ENCODE measurements at regions not wholly inside any gene's neighbourhood (a gene's known extent, or its start where the extent isn't known, plus 50 kb on each side); places are given as distances from the start of the nearest gene placed in this dataset.
"Not testable (repeated sequence)": the region's sequence is repeated elsewhere in the genome, so short reads cannot be mapped to it uniquely, and the experiment has no call there.

DNA sequence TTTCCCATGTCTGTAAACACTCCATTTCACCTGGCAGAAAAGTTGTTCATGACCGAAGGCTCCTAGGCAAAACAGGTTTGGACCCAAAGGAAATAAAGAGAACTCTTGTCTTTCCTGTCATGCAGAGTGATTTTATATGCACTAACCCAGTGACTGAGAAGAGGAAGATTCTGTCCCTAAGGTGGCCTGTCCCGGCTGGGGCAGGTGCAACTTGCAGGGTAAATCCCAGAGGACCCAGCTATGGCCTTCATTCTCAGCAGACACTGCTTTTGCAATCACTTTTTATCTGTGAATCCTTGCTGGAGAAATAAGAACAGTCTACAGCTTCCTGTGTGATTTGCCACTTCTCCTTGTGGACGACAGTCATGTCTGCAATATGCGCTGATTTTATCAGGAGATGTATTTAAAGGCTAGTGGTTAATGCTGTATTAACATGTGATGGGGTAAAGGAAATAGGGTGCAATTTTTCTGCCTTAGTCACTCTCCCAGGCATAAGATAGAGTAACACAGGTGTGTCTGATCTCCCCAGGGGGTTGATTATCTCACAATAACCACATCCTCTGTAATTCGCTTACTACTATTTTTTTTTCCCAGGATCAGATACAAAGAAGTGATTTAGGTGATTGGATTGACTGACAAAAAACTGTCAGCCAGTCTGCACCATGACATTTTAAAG is 696.8 kb upstream of the SOX9 start:
- DNase-seq = peak; percentile 65

DNA sequence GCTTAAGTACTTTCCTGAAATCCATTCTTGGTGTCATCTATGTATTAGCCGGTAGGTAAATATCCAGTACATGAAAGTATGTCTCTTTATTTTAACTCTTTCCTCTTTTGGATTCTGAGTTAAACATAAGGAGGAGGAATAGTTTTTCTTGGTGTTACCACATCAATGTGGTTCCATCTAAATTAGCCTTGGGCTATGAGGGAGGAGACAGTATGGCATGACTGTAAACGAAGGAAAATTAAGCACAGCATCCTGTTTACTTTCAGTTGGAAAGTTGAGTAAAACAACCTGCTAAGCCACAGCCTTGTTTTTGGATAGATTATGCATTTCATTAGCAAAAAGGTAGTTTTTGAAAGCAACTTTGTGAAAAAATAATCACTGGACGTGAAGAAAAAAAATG is 693.0 kb upstream of the SOX9 start:
- DNase-seq = no peak

DNA sequence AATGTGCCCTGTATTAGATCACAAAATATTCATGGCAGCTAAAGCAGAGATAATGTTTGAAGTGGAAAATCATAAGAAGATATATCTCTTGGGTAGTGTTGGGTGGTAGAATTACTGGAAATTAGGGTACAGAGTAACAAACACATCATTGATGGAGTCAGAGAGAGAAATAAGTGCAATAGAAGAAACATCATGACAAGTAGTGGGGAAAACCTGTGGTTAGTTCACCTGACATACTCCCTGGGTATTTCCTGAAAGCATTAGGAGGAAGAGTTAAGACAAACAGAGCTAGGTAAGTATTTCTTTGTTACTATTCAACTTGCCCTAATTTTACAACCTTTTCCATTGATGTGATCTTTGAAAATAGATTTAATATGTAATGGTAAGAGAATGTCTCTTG is 691.9 kb upstream of the SOX9 start:
- DNase-seq = no peak

DNA sequence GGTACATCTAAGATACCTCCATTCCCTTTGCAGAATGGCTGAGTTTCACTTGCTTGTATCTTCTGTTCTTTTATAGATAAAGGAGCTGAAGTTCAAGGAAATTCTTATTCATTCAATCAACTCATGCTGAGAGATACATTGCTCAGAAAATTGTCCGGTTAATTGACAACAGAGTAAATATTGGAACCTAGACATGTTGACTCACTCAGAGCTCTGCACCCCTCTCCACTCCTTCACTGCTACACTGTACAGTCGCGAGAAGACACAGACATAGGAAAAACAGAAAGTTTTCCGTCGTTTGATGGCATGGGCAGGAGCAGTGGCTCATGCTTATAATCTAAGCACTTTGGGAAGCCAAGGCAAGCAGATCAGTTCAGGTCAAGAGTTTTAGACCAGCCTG is 690.5 kb upstream of the SOX9 start:
- no peak for DNase-seq

DNA sequence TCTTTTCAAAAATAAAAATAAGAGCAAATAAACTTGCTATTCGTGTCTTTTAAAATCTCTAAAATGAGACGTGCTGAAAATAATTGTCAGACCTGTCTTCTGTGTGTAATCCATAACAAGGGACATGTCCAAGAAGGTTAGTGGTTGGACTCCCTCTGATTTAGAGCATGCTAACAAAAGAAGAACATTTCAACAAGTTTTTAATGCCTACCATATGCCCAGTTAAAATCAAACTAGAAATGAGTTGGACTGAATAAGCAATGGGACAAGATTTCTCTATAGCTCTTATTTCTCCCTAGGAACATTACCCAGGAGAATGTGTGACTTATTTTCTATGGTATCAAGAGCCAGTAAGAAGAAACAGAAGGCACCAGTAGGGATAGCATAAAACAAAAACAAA is 689.7 kb upstream of the SOX9 start:
- no peak for DNase-seq

DNA sequence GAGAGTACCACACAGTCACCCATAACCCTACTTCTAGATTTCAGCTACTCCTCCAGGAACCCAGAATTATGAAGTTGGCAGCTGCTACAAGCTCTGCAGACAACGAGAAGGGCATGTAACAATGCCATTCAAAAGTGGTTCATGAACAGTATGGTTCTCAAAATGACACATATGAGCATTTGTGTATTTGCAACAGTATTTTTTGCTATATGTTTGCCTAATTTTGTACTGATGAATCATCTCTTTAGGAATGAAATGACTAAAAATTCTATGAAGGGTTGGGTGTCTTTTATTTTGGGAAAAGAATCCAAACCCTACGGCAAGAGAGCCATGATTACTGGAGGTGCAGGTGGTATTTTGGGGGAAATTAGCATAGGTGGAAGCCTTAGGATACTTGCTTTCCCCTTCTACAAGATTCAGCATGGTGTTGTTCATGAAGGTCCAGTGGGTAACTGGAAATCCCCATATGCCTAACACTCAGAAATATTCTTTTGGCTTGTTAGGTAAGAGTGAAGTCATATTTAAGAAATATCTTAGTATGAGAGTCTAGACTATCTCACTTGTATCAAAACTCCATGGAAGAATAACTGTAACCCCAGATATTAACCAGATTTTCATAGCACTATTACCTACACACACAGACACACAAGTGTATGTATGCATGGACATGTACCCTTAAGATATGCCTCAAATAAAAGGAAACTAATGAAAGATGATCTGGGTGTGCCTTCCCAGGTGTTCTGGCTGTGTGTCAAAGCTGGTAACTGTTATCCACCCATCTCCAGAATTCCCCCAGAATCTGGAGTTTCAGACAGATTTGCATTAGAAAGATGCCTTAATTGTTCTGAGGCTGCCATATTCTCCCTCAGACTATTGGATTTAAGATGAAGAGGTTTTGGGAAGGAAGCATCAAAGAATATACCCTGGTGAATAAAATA is 688.2 kb upstream of the SOX9 start:
- DNase-seq = no peak

DNA sequence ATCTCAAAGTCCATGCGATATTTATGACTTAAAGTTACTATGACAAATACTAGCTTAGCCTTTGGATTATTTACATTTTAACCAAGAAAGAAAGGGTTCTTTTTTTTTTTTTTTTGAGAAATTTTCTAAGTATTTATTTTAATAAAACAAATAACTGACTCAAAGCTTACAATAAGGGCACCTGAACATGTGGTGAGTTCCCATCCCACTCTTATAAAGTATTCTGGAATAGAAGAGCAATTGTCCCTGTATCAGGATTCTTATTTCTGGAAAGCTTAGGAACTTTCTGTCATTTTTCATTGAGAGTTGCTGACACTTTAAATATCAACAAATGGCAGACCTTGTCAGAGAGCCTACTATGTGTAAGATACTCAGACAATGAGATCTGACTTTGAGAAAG is 686.1 kb upstream of the SOX9 start:
- no peak for DNase-seq

DNA sequence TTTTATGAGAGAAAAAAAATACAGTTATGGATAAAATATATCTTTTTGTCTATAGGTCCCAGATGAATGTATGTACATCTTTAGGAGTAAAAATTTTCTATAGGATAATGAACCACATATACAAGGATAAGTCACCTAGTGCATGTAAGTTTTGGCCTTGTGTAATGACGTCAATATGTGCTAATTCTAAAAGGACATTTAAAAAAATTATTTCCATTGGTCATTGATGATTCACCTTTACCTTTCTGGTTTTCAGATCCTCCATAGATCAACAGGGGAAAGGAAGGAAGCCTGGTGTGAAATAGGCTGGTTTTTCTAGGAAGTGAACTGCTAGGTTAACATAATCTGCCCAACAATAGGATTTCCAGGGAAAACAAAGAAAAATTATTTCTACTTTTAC is 684.3 kb upstream of the SOX9 start:
- no peak for DNase-seq

DNA sequence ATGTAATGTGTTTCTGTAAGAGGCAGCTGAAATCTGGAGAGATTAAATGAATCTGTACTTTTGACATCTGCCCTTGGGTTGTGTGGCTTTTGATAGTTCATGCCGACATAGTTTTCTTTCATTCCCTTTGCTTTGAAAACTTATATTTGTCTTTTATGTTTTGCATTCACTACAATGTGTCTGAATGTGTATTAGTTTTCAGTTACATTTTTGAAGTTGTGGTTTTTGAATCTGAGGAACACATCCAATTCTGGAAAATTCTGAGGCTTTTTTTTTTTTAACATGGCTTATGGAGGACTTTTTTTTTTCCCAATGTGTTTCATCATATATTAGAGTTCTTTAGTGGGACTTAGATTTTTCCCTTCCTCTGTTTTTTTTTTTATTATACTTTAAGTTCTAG is 683.7 kb upstream of the SOX9 start:
- no peak for DNase-seq

DNA sequence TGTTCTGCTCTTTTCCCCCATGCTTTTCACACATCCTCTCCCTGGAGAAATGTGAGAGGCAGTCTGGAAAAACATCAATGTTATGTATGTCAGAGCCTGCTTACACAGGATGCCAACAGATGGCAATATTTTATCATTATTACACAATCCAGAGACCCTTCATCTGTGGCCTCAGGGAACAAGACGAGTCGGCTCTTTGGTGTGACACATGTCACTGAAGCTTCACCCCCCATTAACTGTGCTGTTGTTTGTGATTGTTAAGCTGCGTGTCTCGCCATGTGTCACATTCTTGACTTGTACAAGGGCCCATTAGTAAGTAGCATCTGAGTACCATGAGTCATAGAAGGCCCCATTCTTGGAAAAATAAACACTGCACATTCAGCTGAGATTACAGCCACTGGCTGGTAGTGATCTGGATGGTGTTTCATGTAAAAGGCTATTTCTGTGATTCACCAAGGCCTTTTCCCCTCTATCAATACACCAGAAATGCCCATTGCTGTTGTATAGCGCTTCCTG is 682.1 kb upstream of the SOX9 start:
- DNase-seq = peak; percentile 97

DNA sequence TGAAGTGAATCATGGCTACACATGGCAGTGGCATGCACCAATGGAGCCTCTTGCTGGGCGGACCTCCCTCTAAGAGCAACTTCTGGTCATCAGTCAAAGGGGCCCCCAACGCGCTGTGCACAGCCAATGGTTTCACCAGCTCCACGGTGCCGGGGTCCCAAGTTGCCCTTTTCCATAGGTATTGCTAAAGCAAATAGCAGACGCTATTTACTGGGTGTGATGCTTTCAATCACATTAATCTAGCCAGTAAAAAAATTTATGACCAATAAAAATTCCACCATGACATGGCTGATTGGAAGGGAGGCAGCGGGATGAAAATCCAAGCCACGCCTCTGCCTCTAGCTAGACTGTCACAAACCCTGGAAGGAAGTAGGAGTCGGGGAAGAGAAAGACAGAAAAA is 680.3 kb upstream of the SOX9 start:
- DNase-seq = no peak

DNA sequence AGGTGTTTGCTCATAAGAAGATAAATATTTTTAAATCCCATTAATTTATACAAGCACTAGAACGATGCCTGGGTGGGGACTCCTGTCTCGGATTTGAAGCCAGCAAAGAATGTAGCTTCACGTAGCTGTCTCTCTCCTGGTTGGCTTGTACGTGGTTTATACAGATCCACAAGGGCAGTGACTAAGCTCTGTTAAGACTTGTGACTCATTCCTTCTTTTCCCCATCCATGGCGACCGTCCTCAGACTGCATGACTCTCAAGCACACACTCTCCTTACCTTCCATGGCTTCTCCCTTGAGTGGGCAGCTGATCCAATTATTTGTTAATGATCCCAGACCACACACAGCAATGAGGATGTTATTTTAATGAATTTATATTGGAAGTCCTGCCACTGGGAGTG is 679.7 kb upstream of the SOX9 start:
- DNase-seq = no peak

DNA sequence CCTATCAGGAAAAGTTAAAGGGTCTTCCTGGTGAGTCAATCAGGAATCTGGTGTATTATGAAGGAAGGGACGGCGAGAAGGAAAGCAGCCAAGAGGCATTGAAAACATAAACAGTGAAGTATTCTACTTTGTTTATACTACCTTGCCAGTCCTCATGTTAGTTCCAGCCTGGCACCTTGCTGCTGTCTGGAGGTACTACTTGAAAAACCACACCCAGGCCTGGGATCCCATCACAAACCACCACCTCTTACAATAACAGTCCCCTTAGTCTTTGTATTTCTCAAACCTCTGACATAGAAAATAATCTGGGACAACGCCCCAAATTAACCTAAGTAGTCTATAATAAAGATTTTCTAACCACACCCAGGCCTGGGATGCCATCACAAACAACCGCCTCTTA is 676.7 kb upstream of the SOX9 start:
- no peak for DNase-seq

DNA sequence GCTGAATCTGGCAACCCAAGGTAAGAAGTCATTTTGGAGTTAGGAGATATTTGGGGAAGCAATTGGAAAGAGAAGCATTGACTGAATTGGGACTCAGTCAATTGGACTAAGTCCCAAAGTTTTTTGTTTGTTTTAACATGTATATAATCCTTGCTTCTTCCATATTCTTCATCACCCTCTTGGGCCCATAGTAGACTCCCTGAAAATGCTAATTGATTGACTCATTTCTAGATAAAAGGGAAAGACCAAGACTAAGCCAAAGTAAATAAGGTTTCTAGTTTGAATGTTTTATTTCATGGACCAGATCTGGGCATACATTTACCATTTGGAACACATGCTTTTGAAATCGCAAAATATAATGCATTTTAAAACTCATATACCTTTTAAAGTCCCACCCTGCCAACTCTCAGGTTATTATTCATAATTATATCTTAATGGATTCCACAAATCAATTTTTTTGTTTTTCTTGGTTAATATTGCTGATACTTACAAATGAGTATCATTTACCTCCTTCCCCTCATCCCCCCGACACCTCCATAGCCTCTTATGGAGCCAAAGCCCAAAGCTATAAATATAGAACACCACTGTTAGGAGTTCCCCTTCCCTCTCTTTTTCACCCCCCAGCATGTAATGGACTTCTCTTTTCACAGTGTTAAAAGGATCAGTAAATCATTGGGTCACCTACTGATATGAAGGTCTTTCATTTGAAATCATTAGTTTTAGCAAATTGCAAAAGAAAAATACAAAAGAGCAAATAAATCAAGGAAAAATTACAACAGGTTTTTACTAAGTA is 674.0 kb upstream of the SOX9 start:
- DNase-seq = no peak

DNA sequence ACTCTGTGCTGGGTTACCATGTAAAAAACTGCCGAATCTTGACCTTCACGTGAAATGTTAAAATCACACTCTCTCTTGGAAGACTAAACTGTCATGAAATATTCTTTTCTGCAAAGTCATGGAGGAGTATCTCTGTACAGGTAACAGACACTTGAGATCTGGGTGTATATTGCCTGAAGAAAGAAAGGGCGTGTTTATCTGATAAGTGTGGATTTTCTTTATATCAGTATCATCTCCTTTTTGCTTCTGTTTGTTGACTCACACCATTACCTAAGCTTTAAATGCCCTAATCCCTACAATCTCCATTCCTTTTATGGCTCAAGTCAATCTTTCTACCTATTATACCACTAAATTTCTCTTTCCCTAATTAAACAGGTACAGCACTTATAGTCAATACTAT is 673.2 kb upstream of the SOX9 start:
- DNase-seq = no peak

DNA sequence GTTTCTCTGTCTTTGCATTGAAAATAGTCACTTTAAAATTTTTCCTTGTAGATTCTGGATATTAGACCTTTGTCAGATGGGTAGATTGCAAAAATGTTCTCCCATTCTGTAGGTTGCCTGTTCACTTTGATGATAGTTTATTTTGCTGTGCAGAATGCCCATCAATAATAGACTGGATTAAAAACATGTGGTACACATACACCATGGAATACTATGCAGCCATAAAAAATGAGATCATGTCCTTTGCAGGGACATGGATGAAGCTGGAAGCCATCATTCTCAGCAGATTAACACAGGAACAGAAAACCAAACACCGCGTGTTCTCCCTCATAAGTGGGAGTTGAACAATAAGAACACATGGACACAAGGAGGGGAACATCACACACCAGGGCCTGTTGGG is 670.2 kb upstream of the SOX9 start:
- not testable (repeated sequence) for DNase-seq

DNA sequence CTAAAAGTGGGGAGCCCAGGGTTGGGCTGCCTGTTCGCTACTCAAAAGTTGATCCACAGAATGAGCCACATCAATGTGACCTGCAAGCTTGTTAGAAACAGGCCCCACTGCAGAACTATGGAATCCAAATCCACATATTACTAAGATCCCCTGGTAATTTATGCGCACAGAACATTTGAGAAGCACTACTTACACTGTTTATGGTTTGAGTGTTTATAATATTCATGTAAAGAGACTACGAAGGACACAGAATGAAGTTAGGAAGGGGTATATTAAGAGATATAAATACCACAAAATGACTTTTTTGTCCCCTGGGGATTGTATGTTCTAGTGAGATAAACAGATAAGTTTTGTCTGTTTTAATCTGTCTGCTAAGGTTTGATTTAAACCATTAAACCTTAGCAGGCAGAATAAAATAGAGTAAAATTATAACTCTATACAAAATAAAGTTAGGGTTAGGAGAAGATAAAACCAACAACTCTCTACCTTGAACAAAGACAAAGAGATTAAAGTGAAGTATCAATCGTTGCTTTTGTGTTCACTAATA is 666.9 kb upstream of the SOX9 start:
- DNase-seq = no peak

DNA sequence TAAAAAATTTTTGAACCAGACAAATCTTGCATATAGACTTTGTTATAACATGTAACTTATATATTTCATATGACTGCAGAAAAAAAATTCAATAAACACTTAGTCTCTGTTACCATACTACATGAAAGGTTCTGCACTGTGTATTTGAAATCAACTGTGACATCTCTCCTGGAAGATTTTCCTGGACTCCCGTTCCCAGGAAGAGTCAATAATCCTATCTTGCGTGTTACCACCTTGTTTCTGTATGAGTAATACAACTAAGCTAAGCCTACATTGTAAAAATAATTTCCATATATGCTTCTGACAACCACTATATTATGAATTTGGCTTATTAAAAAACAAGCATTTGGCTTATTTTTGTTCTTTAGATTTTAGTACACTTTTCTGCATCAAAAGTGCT is 665.6 kb upstream of the SOX9 start:
- DNase-seq = no peak

DNA sequence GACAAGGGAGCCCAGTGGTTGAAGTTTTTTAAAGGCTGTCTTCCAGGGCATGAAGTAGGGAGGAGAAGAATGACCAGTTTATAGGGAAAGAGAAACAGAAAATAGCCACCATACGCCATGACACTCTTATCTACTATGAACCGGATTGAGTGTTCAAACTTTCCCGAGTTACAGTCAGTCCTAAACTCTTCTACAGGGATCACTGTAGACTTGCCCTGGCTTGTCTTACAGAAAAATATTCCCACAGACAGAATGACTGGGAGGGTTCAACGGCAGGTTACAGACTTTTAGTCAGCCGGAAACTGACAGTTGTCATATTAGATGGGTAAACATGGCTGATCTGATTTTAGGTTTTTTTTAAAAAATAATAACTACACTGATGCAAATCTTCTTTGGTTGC is 662.5 kb upstream of the SOX9 start:
- DNase-seq = peak; percentile 73

DNA sequence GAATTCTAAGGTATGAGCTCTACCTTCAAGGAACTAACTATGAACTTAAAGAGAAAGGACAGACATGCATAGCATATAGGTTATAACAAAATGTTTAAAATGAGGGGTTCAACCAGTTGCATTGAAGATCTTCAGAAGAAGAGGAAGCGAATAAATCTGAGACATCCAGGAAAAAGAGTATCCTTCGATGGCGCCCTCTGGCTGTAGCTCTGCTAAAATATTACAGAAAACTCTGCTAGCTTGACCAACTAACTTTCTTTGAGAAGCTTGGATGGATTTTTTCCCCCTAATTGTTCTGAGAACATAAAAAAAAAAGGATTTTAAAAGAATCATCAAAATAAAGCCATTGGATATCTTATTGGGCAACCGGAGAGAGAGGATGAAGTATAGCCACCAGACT is 659.9 kb upstream of the SOX9 start:
- DNase-seq = no peak

DNA sequence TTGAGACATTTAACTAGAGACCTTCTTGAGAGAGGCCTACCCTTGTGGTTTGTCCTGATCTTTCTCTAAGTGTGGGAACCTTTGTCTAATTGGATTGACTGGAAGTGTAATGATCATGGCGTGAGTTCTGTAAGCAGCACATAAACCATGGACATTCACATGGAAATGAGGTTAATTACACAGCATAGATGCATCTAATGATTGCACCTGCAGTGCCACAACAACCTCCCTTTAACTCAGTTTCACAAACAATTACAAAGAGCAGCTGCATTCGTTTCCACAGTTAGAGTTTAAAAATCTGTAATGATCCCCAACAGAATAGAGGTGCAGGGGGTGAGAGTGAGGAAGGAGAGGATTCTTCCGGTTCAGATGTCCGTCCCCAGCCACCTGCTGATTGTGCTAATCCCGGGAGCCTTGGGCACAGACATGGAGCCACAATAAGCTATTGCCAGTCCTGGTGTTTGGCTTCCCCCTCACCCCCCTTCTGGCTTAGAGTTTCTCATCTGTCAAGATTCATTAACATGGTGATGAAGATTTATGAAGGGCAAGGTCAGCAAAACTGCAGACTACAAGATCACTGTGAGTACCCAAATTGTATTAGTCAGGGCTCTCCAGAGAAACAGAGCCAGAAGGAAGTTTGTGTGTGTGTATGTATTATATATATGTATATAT is 659.2 kb upstream of the SOX9 start:
- DNase-seq = no peak

DNA sequence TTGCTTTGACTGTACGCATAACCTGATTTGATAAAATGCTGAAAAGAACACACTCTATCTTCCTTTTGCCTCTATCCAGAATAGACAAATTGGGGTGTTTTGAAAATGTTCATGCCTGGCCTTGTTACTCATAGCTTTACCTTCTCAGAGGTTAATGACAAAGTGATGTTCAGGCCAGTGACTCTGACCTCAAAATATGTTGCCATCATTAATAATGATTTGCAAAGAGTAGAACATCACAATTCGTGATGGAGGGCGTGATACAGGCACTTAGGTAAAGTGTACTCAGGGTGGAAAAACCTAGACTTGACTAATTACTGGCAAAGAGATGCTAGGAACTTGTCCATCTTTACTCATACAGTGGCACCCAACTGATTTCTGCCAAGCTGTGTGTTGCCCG is 656.6 kb upstream of the SOX9 start:
- no peak for DNase-seq

DNA sequence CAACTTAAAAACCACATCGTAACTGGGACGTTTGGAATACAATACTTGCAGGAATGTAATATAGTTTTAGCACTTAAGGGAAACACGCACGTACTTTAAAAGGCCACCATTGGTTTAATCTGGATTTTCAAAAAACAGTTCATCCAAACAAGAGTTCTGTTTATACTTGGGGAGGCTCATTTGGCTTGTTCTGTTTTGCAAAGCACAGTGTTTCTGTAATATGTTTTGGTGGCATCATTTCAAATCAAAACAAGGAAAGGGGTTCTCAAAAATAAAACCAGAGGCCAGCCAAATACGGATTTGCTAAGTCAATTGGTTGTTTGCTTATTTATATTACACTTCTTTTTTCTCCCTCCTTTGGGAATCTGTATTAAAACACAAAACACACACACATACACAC is 656.1 kb upstream of the SOX9 start:
- DNase-seq = no peak
